ENCODE measurements at regions not wholly inside any gene's neighbourhood (a gene's known extent, or its start where the extent isn't known, plus 50 kb on each side); places are given as distances from the start of the nearest gene placed in this dataset.
A peak's percentile ranks its signal among the peaks of the same experiment; 100 is the strongest.

DNA sequence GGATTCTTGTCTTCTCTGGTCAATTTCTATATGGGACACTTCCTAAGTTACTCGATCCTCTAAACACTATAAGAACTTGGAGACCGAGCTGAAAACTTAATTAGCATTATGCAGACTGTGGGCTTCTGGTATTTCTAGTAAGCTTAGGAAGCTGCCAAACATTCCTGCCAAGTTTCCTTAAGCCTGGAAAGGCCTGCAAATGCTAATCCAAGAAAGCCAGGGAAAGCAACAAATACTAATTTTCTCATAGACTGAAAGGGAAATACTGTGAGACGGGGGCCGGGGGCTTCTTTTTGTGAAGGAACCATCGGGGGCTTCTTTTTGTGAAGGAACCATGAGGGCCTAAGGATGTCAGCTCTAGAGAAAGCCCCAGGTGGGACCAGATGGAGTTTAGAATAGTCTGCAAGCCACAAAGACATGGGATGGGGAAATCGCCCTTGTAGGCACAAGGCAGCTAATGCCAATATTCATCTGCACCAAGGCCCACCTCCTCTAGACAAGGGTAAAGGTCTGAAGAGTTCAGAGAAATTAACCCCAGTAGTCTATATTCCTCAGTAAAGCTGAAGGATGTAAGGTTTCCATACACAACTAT, 332.4 kb upstream of the PRDM1 start:
- TF ChIP-seq, protein P1, sequence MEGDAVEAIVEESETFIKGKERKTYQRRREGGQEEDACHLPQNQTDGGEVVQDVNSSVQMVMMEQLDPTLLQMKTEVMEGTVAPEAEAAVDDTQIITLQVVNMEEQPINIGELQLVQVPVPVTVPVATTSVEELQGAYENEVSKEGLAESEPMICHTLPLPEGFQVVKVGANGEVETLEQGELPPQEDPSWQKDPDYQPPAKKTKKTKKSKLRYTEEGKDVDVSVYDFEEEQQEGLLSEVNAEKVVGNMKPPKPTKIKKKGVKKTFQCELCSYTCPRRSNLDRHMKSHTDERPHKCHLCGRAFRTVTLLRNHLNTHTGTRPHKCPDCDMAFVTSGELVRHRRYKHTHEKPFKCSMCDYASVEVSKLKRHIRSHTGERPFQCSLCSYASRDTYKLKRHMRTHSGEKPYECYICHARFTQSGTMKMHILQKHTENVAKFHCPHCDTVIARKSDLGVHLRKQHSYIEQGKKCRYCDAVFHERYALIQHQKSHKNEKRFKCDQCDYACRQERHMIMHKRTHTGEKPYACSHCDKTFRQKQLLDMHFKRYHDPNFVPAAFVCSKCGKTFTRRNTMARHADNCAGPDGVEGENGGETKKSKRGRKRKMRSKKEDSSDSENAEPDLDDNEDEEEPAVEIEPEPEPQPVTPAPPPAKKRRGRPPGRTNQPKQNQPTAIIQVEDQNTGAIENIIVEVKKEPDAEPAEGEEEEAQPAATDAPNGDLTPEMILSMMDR (IDR thresholded peaks at IDR 0.05; ENCODE audit: low read depth, low read length, missing control alignments), result no peak
- in situ Hi-C loops (cut with HindIII; ENCODE audit: low sequenced_read_pairs), result no loop called here
- no peak overlapping the region for H3K4me3 ChIP-seq (ENCODE audit: low read depth, low read length)
- DNase-seq (ENCODE audit: low read depth), result peak; percentile 78

DNA sequence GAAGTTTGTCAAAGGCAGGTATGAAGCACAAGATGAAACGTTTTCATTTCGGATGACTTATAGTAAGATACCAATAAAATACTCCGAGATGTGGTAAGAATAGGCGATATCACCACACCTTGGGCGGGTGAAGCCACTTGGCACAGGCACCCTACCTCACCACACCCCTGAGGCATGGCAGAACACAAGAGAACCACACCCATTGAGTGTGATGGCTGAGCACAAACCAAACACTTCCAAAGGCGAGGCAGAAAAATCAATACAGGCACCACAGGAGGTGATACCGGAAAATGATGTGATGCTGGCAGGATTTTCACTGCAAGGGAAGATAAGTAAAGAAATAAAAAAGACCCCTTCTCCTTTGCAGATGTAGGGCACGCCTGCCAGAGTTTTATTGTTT, 332.9 kb upstream of the PRDM1 start:
- in situ Hi-C loops (cut with HindIII; ENCODE audit: low sequenced_read_pairs), result no loop called here
- no peak for DNase-seq (ENCODE audit: low read depth)
- no peak overlapping the region for H3K4me3 ChIP-seq (ENCODE audit: low read depth, low read length)
- TF ChIP-seq, protein P1 (IDR thresholded peaks at IDR 0.05; ENCODE audit: low read depth, low read length, missing control alignments), result no peak

DNA sequence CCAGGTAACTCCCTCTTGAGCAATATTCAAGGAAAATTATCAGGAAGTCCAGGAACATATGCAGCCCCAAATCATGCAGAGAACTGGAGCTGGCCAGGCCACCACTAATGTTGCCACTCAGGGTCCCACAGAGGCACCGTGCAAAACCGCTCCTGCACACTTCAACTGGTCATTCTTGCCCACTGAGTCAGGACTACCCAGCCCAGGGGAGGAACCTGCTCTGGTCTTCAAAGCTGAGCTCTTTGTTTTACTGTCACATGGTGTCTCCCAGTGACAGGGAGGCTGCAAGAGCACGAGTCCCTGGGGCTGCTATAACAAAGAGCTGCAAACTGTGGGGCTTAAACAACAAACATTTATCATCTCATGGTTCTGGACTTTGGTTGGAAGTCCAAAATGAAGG, 336.0 kb upstream of the PRDM1 start:
- no peak for DNase-seq (ENCODE audit: low read depth)
- no peak overlapping the region for H3K4me3 ChIP-seq (ENCODE audit: low read depth, low read length)
- in situ Hi-C loops (cut with HindIII; ENCODE audit: low sequenced_read_pairs), result no loop called here
- TF ChIP-seq, protein P1 (IDR thresholded peaks at IDR 0.05; ENCODE audit: low read depth, low read length, missing control alignments), result no peak

DNA sequence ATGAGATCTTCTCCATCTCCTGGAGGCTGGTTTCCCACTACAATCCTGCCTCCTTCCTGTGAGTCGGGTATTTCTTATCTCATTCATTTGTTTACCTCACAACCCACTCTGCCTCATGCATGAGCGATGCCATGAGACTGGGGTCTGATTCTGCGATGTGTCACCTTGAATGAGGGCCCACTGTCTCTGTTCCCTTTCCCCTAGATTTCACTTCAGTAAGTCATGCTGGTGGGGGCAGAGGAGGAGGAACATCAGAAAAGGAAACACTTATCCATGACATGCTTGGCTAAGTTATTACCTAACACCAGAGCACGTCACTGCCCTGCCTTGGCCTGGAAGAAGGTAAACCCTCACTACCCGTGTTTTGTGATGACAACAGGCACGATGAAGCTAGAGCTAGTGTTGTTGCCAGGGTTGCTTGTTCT, 337.4 kb upstream of the PRDM1 start:
- TF ChIP-seq, protein P1 (IDR thresholded peaks at IDR 0.05; ENCODE audit: low read depth, low read length, missing control alignments), result no peak
- H3K4me3 ChIP-seq (ENCODE audit: low read depth, low read length), result no peak overlapping the region
- DNase-seq (ENCODE audit: low read depth), result no peak
- in situ Hi-C loops (cut with HindIII; ENCODE audit: low sequenced_read_pairs), result no loop called here

DNA sequence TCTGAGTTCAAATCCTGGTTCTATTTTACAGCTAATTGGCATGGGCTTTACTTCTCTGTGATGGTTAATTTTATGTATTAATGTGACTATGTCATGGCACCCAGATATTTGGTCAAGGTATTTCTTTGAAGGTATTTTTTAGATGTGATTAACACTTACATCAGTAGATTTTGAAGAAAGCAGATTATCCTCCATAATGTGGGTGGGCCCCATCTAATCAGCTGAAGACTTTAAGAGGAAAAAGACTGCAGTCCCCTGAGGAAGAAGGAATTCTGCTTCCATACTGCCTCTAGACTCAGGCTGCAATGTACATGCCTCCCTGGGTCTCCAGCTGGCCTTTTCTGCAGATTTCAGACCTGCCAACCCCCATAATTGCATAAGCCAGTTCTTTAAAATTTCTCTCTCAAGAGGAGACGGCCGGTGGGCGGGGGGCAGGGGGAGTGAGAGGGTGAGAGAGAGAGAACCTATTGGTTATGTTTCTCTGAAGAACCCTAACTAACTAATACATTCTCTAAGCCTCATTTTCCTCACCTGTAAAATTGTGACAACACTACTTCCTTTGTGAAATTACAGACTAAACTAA, 338.2 kb upstream of the PRDM1 start:
- H3K4me3 ChIP-seq (ENCODE audit: low read depth, low read length), result no peak overlapping the region
- TF ChIP-seq, protein P1 (IDR thresholded peaks at IDR 0.05; ENCODE audit: low read depth, low read length, missing control alignments), result no peak
- in situ Hi-C loops (cut with HindIII; ENCODE audit: low sequenced_read_pairs), result no loop called here
- no peak for DNase-seq (ENCODE audit: low read depth)

DNA sequence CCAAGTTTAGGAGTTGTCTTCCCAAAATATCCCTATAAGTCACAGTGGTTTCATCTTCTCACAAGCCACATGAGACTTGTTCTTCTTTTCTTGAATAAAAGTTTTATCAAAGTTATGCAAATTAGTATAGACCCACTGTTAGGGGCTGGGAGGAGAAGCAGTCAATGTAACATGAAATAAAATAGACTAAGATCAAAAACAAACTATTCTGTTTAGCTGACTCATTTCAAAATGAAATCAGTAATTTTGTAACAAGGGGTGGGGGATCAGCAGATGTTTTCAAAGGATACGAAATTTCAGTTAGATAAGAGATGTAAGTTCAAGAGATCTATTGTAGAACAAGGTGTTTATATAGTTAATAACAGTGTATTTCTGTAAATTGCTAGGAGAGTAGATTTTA, 339.6 kb upstream of the PRDM1 start:
- in situ Hi-C loops (cut with HindIII; ENCODE audit: low sequenced_read_pairs), result no loop called here
- no peak overlapping the region for H3K4me3 ChIP-seq (ENCODE audit: low read depth, low read length)
- TF ChIP-seq, protein P1 (IDR thresholded peaks at IDR 0.05; ENCODE audit: low read depth, low read length, missing control alignments), result no peak
- no peak for DNase-seq (ENCODE audit: low read depth)
